Neural cell (in vitro differentiated cells): ENCODE measurements at regions not wholly inside any gene's neighbourhood (a gene's known extent, or its start where the extent isn't known, plus 50 kb on each side); places are given as distances from the start of the nearest gene placed in this dataset.

Experiments
- MXI1 ChIP-seq: fragments of 450-650 bp; conservative IDR thresholded peaks from 2 replicates; pipeline ENCODE4 v1.6.1; 2014; ENCODE audit warnings: antibody characterized with exemption, mild to moderate bottlenecking; ENCODE audit not compliant: poor library complexity, severe bottlenecking
- TF ChIP-seq, protein P1 (sequence below): fragments of 450-650 bp; IDR thresholded peaks from 2 replicates; pipeline ENCODE4 v1.5.1; 2014; ENCODE audit warnings: antibody characterized with exemption, mild to moderate bottlenecking, moderate library complexity; ENCODE audit not compliant: poor library complexity, severe bottlenecking

DNA sequence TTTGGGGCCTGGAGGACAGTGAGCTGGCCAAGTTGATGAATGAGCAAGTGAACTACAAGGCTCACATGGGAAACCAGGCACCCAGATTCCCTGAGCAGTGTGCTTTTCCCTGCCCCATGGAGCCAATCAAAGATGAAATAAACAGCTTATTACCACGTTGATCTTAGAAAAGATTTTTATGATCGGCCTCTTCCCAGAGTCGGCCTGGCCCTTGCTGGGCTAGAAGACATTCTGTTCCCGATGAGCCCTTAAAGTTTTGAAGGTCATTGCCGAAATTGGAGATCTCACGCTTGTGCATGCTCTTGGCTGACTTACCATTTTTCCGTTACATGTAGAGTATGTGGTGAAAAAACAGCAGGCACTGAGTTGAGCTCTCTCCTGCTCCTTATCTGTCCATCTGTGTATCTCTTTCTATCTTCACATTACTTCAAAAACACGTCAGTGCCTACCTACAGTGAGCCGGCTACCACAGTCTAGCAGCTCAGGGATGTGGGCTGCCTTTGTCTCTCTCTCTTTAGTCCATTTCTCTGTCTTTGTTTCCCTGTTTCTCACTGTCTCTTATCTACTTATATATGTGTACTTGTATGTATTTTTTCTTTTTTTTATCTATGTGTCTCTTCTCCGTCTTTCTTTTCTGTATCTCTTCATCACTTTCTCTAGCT is 248.8 kb upstream of the USP24 start:
- TF ChIP-seq, protein P1, sequence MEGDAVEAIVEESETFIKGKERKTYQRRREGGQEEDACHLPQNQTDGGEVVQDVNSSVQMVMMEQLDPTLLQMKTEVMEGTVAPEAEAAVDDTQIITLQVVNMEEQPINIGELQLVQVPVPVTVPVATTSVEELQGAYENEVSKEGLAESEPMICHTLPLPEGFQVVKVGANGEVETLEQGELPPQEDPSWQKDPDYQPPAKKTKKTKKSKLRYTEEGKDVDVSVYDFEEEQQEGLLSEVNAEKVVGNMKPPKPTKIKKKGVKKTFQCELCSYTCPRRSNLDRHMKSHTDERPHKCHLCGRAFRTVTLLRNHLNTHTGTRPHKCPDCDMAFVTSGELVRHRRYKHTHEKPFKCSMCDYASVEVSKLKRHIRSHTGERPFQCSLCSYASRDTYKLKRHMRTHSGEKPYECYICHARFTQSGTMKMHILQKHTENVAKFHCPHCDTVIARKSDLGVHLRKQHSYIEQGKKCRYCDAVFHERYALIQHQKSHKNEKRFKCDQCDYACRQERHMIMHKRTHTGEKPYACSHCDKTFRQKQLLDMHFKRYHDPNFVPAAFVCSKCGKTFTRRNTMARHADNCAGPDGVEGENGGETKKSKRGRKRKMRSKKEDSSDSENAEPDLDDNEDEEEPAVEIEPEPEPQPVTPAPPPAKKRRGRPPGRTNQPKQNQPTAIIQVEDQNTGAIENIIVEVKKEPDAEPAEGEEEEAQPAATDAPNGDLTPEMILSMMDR, result no peak
- no peak for TF ChIP-seq MXI1
